Fibroblast of lung (primary cell): ENCODE measurements at regions not wholly inside any gene's neighbourhood (a gene's known extent, or its start where the extent isn't known, plus 50 kb on each side); places are given as distances from the start of the nearest gene placed in this dataset.

Experiments
- DNase-seq, 2 donors: peaks; one replicate each; pipeline versions ENCODE4 v3.0.0 to v3.0.0-alpha.2; 2010; ENCODE audit warnings: low read depth in 2 of 2
- H2AFZ ChIP-seq: 2 replicates; pipeline ENCODE4 v1.5.1; 2012; ENCODE audit warnings: low read length, control low read depth, inconsistent platforms
- H3K27ac ChIP-seq: 2 replicates; pipeline ENCODE4 v1.5.1; 2011; ENCODE audit warnings: low read length, control low read depth; ENCODE audit not compliant: insufficient read depth
- H3K27me3 ChIP-seq: 2 replicates; pipeline ENCODE4 v1.5.1; 2011; ENCODE audit warnings: mild to moderate bottlenecking, low read length; ENCODE audit not compliant: control insufficient read depth, insufficient read depth
- H3K36me3 ChIP-seq: 2 replicates; pipeline ENCODE4 v1.5.1; 2011; ENCODE audit warnings: low read length; ENCODE audit not compliant: control insufficient read depth, insufficient read depth
- H3K4me1 ChIP-seq: 2 replicates; pipeline ENCODE4 v1.5.1; 2011; ENCODE audit warnings: low read length; ENCODE audit not compliant: control insufficient read depth, insufficient read depth; ENCODE audit errors: extremely low read depth
- H3K4me2 ChIP-seq: 2 replicates; pipeline ENCODE4 v1.5.1; 2011; ENCODE audit warnings: low read length, control low read depth; ENCODE audit not compliant: insufficient read depth; ENCODE audit errors: extremely low read depth
- H3K4me3 ChIP-seq, 4 experiments: fragments of 200-600 bp in 1 of 4; sonication (generic) in 1 of 4; replicated peaks in 1 of 4; 2 replicates each; pipeline ENCODE4 v1.5.1; 2011 to 2016; ENCODE audit warnings: low read length in 4 of 4, low read depth in 3 of 4, mild to moderate bottlenecking in 3 of 4, control low read depth in 2 of 4, inconsistent platforms in 1 of 4, mixed read lengths in 1 of 4; ENCODE audit not compliant: insufficient read depth in 1 of 4; ENCODE audit errors: control extremely low read depth in 1 of 4
- H3K79me2 ChIP-seq: 2 replicates; pipeline ENCODE4 v1.5.1; 2012; ENCODE audit warnings: mild to moderate bottlenecking, low read length, inconsistent platforms; ENCODE audit not compliant: control insufficient read depth, insufficient read depth
- H3K9ac ChIP-seq: 2 replicates; pipeline ENCODE4 v1.5.1; 2011; ENCODE audit warnings: mild to moderate bottlenecking, low read length, control low read depth; ENCODE audit not compliant: insufficient read depth
- H3K9me3 ChIP-seq: 2 replicates; pipeline ENCODE4 v1.5.1; 2012; ENCODE audit warnings: low read depth, low read length; ENCODE audit not compliant: control insufficient read depth, insufficient read depth
- H4K20me1 ChIP-seq: 2 replicates; pipeline ENCODE4 v1.5.1; 2011; ENCODE audit warnings: low read length; ENCODE audit not compliant: control insufficient read depth, insufficient read depth; ENCODE audit errors: extremely low read depth
- EZH2 ChIP-seq: IDR thresholded peaks from 2 replicates; pipeline ENCODE4 v1.5.1; 2012; ENCODE audit warnings: low read length, control low read depth, mild to moderate bottlenecking; ENCODE audit errors: missing control alignments
- TF ChIP-seq, protein P1 (sequence below), 2 donors: IDR thresholded peaks in 1 of 2; conservative IDR thresholded peaks in 1 of 2; 1 replicate in 1 of 2; 2 replicates in 1 of 2; pipeline ENCODE4 v1.5.1; 2011 to 2012; ENCODE audit warnings: low read length in 2 of 2, control low read depth in 1 of 2, inconsistent platforms in 1 of 2, low read depth in 1 of 2, mild to moderate bottlenecking in 1 of 2

DNA sequence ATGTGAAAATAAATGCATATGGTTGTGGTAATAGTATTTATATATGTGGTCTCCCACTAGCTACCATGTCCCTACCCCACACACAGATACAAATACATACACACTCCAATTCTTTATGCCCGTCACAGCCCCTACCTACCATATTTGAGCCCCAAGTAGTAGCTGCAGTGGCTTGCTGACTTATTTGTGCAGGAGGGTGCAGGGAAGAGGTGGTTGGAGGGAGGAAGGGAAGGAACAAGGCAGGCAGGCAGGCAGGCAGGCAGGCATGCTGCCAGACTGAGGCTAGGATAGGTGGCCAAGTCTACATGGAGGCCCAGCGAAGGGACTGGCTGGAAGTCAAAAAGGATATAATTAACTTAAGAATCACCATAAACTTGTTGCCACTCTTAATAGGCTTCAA lies 82.9 kb downstream of the SCN11A start:
- TF ChIP-seq EZH2, result no peak
- TF ChIP-seq, protein P1, sequence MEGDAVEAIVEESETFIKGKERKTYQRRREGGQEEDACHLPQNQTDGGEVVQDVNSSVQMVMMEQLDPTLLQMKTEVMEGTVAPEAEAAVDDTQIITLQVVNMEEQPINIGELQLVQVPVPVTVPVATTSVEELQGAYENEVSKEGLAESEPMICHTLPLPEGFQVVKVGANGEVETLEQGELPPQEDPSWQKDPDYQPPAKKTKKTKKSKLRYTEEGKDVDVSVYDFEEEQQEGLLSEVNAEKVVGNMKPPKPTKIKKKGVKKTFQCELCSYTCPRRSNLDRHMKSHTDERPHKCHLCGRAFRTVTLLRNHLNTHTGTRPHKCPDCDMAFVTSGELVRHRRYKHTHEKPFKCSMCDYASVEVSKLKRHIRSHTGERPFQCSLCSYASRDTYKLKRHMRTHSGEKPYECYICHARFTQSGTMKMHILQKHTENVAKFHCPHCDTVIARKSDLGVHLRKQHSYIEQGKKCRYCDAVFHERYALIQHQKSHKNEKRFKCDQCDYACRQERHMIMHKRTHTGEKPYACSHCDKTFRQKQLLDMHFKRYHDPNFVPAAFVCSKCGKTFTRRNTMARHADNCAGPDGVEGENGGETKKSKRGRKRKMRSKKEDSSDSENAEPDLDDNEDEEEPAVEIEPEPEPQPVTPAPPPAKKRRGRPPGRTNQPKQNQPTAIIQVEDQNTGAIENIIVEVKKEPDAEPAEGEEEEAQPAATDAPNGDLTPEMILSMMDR (conservative IDR thresholded peaks at IDR 0.05 in 1 of 2, IDR thresholded peaks at IDR 0.05 in 1 of 2; ENCODE audit: low read depth in 1 of 2, low read length in 2 of 2), result no peak
- Histone ChIP-seq H3K4me2 (no peak overlapping the region), H2AFZ (no peak overlapping the region), H3K27me3 (no peaks in the 10 kb centered on the region), H3K9me3 (no peaks in the 10 kb centered on the region), H4K20me1 (no peaks in the 10 kb centered on the region), H3K9ac (no peak overlapping the region), H3K79me2 (no peaks in the 10 kb centered on the region), H3K36me3 (no peaks in the 10 kb centered on the region), H3K27ac (no peak overlapping the region), H3K4me3 (no peak overlapping the region), H3K4me1 (no peaks in the 10 kb centered on the region)
- DNase-seq, result no peak

DNA sequence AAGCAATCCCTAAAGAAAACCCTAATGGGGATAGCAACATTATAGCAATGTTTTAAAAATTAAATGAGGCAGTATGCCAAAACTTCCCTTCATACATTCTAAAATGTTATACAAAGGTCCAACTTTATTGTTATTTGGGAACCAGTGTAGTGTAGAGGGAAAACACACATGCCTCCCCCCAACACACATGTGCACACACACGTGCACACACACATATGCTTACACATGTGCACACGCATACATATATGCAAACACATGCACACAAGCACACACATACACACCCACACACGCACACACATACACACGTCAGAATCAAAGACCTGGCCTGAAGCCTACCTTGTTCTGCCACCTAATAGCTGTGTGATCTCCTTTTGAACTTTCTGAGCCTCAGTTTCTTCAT lies 83.3 kb downstream of the SCN11A start:
- Histone ChIP-seq H3K27me3 (no peaks in the 10 kb centered on the region), H4K20me1 (no peaks in the 10 kb centered on the region), H2AFZ (no peak overlapping the region), H3K4me3 (no peak overlapping the region), H3K4me2 (no peak overlapping the region), H3K79me2 (no peaks in the 10 kb centered on the region), H3K9ac (no peak overlapping the region), H3K4me1 (no peaks in the 10 kb centered on the region), H3K27ac (no peak overlapping the region), H3K9me3 (no peaks in the 10 kb centered on the region), H3K36me3 (no peaks in the 10 kb centered on the region)
- TF ChIP-seq, protein P1 (conservative IDR thresholded peaks at IDR 0.05 in 1 of 2, IDR thresholded peaks at IDR 0.05 in 1 of 2; ENCODE audit: low read depth in 1 of 2, low read length in 2 of 2), result no peak
- TF ChIP-seq EZH2, result no peak
- DNase-seq, result no peak

DNA sequence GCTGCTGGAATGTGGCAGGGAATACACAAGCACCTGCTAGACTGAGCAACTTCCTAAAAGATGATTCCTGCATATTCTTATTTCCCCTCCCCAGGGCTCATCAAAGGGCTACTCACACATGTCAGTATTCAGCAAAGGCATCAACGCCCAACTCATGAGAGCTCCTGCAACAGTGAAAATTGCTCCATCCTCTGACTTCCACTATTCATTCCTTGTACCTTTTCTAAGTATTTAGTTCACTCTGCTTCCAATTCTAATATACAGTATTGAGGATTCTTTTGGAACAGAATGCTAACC lies 84.1 kb downstream of the SCN11A start:
- Histone ChIP-seq H3K4me1 (no peaks in the 10 kb centered on the region), H3K79me2 (no peaks in the 10 kb centered on the region), H3K4me2 (no peak overlapping the region), H3K36me3 (no peaks in the 10 kb centered on the region), H3K9ac (no peak overlapping the region), H4K20me1 (no peaks in the 10 kb centered on the region), H2AFZ (no peak overlapping the region), H3K4me3 (no peak overlapping the region), H3K27me3 (no peaks in the 10 kb centered on the region), H3K27ac (no peak overlapping the region), H3K9me3 (no peaks in the 10 kb centered on the region)
- DNase-seq, result no peak
- TF ChIP-seq, protein P1 (conservative IDR thresholded peaks at IDR 0.05 in 1 of 2, IDR thresholded peaks at IDR 0.05 in 1 of 2; ENCODE audit: low read depth in 1 of 2, low read length in 2 of 2), result no peak
- no peak for TF ChIP-seq EZH2
